ENCODE measurements at regions not wholly inside any gene's neighbourhood (a gene's known extent, or its start where the extent isn't known, plus 50 kb on each side); places are given as distances from the start of the nearest gene placed in this dataset.

GRCh38 chr1:157279802-157280140, 141.6 kb upstream of the ETV3 start:
- Histone ChIP-seq H3K4me3 (ENCODE audit: low read depth, low read length) (no peak overlapping the region), H3K27me3 (ENCODE audit: control insufficient read depth, insufficient read depth, low read length) (peaks cover 16% of the 10 kb centered on the region), H3K36me3 (ENCODE audit: control insufficient read depth, insufficient read depth, low read length) (no peaks in the 10 kb centered on the region)
- no peak for TF ChIP-seq CTCF (IDR thresholded peaks at IDR 0.05; ENCODE audit: insufficient read depth, low read length, poor library complexity, severe bottlenecking)
- DNase-seq (ENCODE audit: low read depth) = no peak

- no peak for DNase-seq (ENCODE audit: low read depth)
- H3K27me3 ChIP-seq (ENCODE audit: control insufficient read depth, insufficient read depth, low read length) = peaks cover 16% of the 10 kb centered on the region
- H3K36me3 ChIP-seq (ENCODE audit: control insufficient read depth, insufficient read depth, low read length) = no peaks in the 10 kb centered on the region
- no peak for TF ChIP-seq CTCF (IDR thresholded peaks at IDR 0.05; ENCODE audit: insufficient read depth, low read length, poor library complexity, severe bottlenecking)
- no peak overlapping the region for H3K4me3 ChIP-seq (ENCODE audit: low read depth, low read length)
These were observed 141.1 kb upstream of the ETV3 start for GRCh38 chr1:157279138-157279801.

GRCh38 chr1:157278383-157279137, 140.4 kb upstream of the ETV3 start:
- Histone ChIP-seq H3K36me3 (ENCODE audit: control insufficient read depth, insufficient read depth, low read length) (no peaks in the 10 kb centered on the region), H3K4me3 (ENCODE audit: low read depth, low read length) (no peak overlapping the region), H3K27me3 (ENCODE audit: control insufficient read depth, insufficient read depth, low read length) (peaks cover 17% of the 10 kb centered on the region)
- TF ChIP-seq CTCF (IDR thresholded peaks at IDR 0.05; ENCODE audit: insufficient read depth, low read length, poor library complexity, severe bottlenecking) = no peak
- no peak for DNase-seq (ENCODE audit: low read depth)

GRCh38 chr1:157277913-157278312, 139.7 kb upstream of the ETV3 start:
- Histone ChIP-seq H3K4me3 (ENCODE audit: low read depth, low read length) (no peak overlapping the region), H3K36me3 (ENCODE audit: control insufficient read depth, insufficient read depth, low read length) (no peaks in the 10 kb centered on the region), H3K27me3 (ENCODE audit: control insufficient read depth, insufficient read depth, low read length) (peaks cover 17% of the 10 kb centered on the region)
- TF ChIP-seq CTCF (IDR thresholded peaks at IDR 0.05; ENCODE audit: insufficient read depth, low read length, poor library complexity, severe bottlenecking) = no peak
- no peak for DNase-seq (ENCODE audit: low read depth)

GRCh38 chr1:157277281-157277680, 139.1 kb upstream of the ETV3 start:
- no peak for DNase-seq (ENCODE audit: low read depth)
- no peaks in the 10 kb centered on the region for H3K36me3 ChIP-seq (ENCODE audit: control insufficient read depth, insufficient read depth, low read length)
- TF ChIP-seq CTCF (IDR thresholded peaks at IDR 0.05; ENCODE audit: insufficient read depth, low read length, poor library complexity, severe bottlenecking) = no peak
- peaks cover 17% of the 10 kb centered on the region for H3K27me3 ChIP-seq (ENCODE audit: control insufficient read depth, insufficient read depth, low read length)
- H3K4me3 ChIP-seq (ENCODE audit: low read depth, low read length) = no peak overlapping the region
